HG03520 (cell line): ENCODE measurements at regions not wholly inside any gene's neighbourhood (a gene's known extent, or its start where the extent isn't known, plus 50 kb on each side); places are given as distances from the start of the nearest gene placed in this dataset.

ENCODE experiments used
- ATAC-seq: cut with Tn5 transposase; IDR thresholded peaks from one replicate; pipeline ENCODE4 v1.9.1; 2021; ENCODE audit warnings: mild to moderate bottlenecking, moderate library complexity; ENCODE audit not compliant: unreplicated experiment

DNA sequence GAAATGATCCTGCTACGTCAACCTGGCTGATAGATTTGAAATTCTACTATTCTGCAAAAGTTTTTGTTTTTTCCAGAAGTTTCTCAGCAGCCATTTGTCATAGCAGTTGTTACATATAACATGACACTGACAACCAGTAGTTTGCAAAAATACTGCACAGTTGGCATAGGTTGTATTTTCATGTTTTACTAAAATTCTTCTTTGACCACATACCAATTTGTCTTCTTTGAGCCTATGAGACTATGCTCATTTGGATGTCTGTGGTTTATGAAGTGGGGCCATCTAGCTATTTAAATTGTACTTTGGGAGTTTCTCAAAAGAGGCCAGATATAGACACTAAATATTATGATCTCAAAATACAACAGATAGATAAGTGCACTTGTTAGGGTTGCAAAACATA lies 104.9 kb upstream of the PREP start:
- ATAC-seq = no peak

DNA sequence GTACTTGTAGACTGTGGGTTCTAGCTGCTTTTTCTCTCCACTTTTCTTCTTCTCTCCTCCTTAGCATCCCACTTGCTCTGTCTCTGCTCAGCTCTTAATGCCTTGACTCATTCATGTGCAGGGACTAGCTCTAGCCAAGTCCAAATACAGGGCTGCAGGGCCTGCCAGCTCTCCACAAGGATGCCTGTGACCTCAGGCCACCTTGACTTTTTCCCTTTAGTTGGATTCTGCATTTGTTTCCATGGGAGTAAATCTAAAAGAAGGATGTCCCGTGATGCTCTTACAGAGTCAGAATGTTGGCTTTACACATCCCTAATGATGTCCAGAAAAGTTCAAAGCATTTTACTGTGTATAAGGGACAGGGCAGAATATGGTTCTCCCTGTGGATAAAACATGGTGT lies 101.8 kb upstream of the PREP start:
- ATAC-seq = no peak

- no peak for ATAC-seq
Measured at GRCh38 chr6:105503641-105504040, 100.8 kb upstream of the PREP start.

- ATAC-seq = no peak
Measured at GRCh38 chr6:105501826-105502344, 99.0 kb upstream of the PREP start.

GRCh38 chr6:105501246-105501645 lies 98.4 kb upstream of the PREP start:
- ATAC-seq = no peak

DNA sequence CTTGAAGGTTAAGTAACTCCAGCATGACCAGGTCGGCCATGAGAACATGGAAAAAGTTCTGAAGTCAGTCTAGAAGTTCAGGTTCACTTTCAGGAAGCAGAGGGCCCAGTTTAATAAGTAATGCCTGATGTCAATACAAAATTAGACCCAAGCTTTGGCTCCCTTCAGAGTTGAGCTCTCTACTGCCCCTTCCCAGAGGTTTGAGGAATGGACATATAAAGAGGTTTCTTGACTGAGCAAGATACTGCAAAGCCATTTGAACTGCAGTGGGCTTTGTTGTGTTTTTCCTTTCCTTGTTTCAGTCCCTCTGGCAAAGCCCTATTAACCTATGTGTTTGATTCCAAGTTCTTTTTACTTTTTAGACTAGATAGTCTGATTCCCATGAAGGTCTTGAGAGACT lies 97.8 kb upstream of the PREP start:
- no peak for ATAC-seq

- no peak for ATAC-seq
Measured at GRCh38 chr6:105499931-105500330, 97.0 kb upstream of the PREP start.

DNA sequence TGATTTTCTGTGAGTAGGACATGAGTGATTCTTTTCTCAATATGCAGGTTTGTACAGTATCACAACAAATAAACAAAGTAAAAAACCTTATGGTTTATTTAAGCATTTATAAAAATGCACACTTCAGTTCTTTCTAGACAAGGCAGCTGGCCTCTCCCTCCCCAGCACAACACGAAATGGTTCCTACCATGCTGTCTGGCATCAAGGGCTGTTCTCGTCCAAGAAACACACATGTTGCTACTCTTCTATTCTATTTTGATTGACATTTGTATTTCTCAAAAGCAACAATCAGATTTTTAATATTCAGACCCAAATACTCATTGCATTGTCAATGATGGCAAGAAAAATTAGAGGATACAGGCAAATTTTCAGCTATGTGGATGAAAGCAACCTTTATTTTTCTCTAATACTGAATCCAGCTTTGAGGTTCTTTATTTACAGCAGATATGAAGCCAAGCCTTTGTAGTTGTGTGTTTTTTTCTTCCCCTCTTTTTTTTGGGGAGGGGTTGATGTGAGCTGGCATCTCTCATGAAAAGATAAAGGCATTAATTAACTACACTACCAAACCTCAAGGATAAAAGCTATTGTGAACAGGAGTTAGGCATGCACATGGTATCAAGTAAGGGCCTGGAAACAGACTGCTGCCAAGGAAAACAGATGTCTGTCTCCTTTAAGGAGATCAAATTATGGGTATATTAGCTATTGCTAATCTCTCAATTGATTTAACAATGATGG lies 96.4 kb upstream of the PREP start:
- no peak for ATAC-seq

GRCh38 chr6:105497549-105497948 lies 94.7 kb upstream of the PREP start:
- no peak for ATAC-seq

- peak; percentile 56 for ATAC-seq
Measured at GRCh38 chr6:105495515-105495914, 92.6 kb upstream of the PREP start.

DNA sequence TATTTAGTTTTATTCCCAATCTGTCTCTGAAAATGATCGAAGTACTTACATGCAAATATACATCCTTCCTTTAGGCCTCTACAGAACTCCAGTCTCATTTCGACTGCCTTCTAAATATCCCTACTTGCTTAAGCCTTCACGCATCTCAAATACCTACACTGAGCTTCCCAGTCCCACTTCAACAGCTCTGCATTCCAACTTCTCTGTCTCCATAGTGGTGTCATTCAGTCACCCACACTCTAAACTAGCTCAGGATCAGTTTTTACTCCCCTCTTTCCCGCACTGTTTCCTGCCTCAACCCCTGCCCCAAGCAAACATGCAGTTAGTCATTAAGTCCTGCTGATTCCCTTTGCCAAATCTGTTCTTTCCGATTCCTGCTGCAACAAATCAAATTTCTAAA lies 91.8 kb upstream of the PREP start:
- no peak for ATAC-seq

- no peak for ATAC-seq
Measured at GRCh38 chr6:105493736-105494135, 90.9 kb upstream of the PREP start.

- ATAC-seq = peak; percentile 59
Measured at GRCh38 chr6:105492706-105493673, 90.1 kb upstream of the PREP start.

DNA sequence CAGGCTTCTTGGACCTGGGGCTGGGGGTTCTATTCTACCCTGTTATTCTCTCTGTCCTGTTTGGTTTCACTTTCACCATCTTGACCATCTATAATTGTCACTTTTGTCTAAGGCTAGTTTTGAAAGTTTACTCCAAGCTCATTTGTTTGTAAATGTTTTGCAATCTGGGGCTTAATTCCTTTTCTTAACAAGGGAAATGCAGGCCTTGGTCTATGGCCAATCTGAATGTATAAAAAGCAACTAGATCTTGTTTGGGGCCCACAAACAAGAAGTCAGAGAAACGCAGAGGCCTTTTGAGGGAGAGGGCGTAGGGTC lies 86.3 kb upstream of the PREP start:
- ATAC-seq = no peak

- no peak for ATAC-seq
Measured at GRCh38 chr6:105488516-105489215, 85.8 kb upstream of the PREP start.

- no peak for ATAC-seq
Measured at GRCh38 chr6:105487040-105487790, 84.3 kb upstream of the PREP start.

DNA sequence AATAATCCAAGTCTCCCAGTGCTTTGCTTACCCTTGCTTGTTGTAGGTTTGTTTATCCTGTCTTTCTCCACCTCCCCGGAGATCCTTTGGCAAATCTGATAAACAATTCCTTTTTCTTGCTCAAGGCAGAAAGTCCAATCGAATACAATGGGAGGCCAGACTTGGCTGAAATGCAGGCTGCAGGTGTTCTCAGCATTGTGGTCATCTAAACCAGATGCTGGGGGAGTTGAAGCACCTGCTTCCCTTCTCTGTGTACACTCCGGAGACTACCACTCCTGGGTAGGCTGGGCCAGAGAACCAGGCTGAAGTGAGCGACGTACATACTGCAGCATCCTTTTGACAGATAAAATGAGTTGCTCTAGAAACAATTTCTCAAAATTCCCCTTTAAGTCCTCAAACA lies 82.6 kb upstream of the PREP start:
- ATAC-seq = no peak

DNA sequence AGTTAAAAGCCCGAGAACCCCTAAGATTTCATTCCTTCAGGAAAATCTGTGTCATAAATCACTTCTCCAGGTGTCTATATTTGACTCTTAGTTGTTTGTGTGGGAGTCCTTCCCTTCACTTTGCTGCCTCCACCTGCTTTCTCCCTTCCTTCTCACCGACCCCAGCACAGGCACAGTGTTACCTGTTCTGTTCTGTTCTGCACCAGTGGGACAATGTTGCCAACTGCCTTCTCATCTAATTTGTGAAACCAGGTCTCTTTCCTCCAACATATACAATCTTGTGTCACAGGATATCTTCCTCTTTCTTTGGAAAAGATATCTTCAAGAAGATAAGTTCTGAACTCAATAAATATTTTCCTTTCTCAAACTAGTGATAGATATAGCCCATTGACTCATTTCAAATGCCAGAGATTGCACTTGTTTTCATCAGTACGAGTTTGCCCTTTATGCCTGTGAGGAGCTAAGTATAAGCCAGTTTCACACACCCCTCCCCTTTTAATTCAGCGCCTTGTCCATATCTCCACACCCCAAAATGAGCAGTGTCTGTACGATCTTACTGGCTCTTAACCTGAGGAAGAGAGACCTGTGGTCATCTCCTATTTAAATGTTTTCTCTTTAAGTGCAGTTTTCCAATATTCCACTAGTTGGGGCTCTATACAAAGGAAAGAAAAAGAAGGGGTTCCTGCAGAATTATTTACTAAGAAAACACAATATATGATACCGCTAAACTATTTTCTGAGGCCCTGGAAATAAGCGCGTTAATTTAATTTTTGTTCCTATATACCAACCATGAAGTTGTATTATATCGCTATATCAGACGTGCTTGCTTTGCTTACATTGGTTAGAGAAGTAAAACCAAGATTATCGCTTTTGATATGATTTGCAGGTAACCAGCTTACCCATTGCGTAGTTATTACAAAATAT lies 81.6 kb upstream of the PREP start:
- no peak for ATAC-seq

DNA sequence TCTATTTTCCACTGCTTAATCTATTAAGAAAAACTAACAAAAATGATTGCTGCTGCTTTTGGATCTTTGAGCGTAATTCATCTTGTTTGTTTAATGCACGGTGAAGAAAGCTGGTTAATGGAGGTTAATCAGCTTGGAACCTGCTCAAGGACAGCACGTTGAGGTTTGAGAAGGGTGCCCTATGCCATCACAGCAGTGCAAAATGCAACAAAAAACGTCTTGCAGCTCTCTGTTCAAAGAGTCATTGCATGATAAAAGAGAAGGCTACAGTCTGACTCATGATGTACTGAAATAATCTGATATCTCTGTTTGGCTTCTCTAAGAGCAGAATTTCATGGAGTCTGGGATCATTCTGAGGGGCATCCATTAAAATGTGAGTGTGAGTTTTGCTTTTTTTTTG lies 80.6 kb upstream of the PREP start:
- ATAC-seq = no peak

GRCh38 chr6:105482921-105483320 lies 80.0 kb upstream of the PREP start:
- no peak for ATAC-seq
